Nephron (organoid): ENCODE measurements at regions not wholly inside any gene's neighbourhood (a gene's known extent, or its start where the extent isn't known, plus 50 kb on each side); places are given as distances from the start of the nearest gene placed in this dataset.

Source experiments
- H3K27ac Mint-ChIP-seq, 3 experiments: 2 replicates each; pipeline ENCODE4 v1.8.0; 2020; ENCODE audit warnings: mixed read lengths in 3 of 3, mild to moderate bottlenecking in 2 of 3, moderate library complexity in 1 of 3
- H3K27me3 Mint-ChIP-seq: 2 replicates; pipeline ENCODE4 v1.8.0; 2021; ENCODE audit warnings: low read depth, mild to moderate bottlenecking, moderate library complexity, mixed read lengths
- H3K36me3 Mint-ChIP-seq: 2 replicates; pipeline ENCODE4 v1.8.0; 2020; ENCODE audit warnings: low read depth, mixed read lengths
- H3K4me1 Mint-ChIP-seq: 2 replicates; pipeline ENCODE4 v1.8.0; 2020; ENCODE audit warnings: mixed read lengths
- H3K4me3 Mint-ChIP-seq, 3 experiments: 2 replicates each; pipeline ENCODE4 v1.8.0; 2020; ENCODE audit warnings: mild to moderate bottlenecking in 3 of 3, mixed read lengths in 3 of 3, moderate library complexity in 2 of 3
- H3K9me3 Mint-ChIP-seq: 2 replicates; pipeline ENCODE4 v1.8.0; 2020; ENCODE audit warnings: mixed read lengths
- TF ChIP-seq, protein P1 (sequence below), 3 experiments: fragments of 200-600 bp; sonication (generic); IDR thresholded peaks; one replicate each; pipeline ENCODE4 v1.5.0; 2021; ENCODE audit warnings: antibody characterized with exemption in 3 of 3; ENCODE audit not compliant: unreplicated experiment in 3 of 3

- H3K9me3 Mint-ChIP-seq: peaks cover 5% of the 10 kb centered on the region
- H3K27ac Mint-ChIP-seq: no peak overlapping the region
- peaks cover 91% of the 10 kb centered on the region for H3K27me3 Mint-ChIP-seq
- no peak overlapping the region for H3K4me3 Mint-ChIP-seq
- TF ChIP-seq, protein P1, sequence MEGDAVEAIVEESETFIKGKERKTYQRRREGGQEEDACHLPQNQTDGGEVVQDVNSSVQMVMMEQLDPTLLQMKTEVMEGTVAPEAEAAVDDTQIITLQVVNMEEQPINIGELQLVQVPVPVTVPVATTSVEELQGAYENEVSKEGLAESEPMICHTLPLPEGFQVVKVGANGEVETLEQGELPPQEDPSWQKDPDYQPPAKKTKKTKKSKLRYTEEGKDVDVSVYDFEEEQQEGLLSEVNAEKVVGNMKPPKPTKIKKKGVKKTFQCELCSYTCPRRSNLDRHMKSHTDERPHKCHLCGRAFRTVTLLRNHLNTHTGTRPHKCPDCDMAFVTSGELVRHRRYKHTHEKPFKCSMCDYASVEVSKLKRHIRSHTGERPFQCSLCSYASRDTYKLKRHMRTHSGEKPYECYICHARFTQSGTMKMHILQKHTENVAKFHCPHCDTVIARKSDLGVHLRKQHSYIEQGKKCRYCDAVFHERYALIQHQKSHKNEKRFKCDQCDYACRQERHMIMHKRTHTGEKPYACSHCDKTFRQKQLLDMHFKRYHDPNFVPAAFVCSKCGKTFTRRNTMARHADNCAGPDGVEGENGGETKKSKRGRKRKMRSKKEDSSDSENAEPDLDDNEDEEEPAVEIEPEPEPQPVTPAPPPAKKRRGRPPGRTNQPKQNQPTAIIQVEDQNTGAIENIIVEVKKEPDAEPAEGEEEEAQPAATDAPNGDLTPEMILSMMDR (IDR thresholded peaks at IDR 0.05; ENCODE audit: unreplicated experiment in 3 of 3): no peak
- no peaks in the 10 kb centered on the region for H3K4me1 Mint-ChIP-seq
- peaks cover 3% of the 10 kb centered on the region for H3K36me3 Mint-ChIP-seq
Observed at GRCh38 chr16:86244936-86245335, 265.4 kb upstream of the FOXF1 start.

- H3K36me3 Mint-ChIP-seq: peaks cover 3% of the 10 kb centered on the region
- H3K27ac Mint-ChIP-seq: no peak overlapping the region
- no peaks in the 10 kb centered on the region for H3K4me1 Mint-ChIP-seq
- peaks cover 91% of the 10 kb centered on the region for H3K27me3 Mint-ChIP-seq
- H3K9me3 Mint-ChIP-seq: peaks cover 7% of the 10 kb centered on the region
- no peak overlapping the region for H3K4me3 Mint-ChIP-seq
- TF ChIP-seq, protein P1 (IDR thresholded peaks at IDR 0.05; ENCODE audit: unreplicated experiment in 3 of 3): no peak
Observed at GRCh38 chr16:86245351-86245750, 265.0 kb upstream of the FOXF1 start.

- TF ChIP-seq, protein P1 (IDR thresholded peaks at IDR 0.05; ENCODE audit: unreplicated experiment in 3 of 3): no peak
Observed at GRCh38 chr16:86245895-86246294, 264.4 kb upstream of the FOXF1 start.

GRCh38 chr16:86248310-86248905, 261.9 kb upstream of the FOXF1 start:
- H3K36me3 Mint-ChIP-seq: peaks cover 3% of the 10 kb centered on the region
- H3K27ac Mint-ChIP-seq: no peak overlapping the region
- H3K9me3 Mint-ChIP-seq: peaks cover 7% of the 10 kb centered on the region
- TF ChIP-seq, protein P1 (IDR thresholded peaks at IDR 0.05; ENCODE audit: unreplicated experiment in 3 of 3): no peak
- no peak overlapping the region for H3K4me3 Mint-ChIP-seq
- H3K4me1 Mint-ChIP-seq: no peaks in the 10 kb centered on the region
- H3K27me3 Mint-ChIP-seq: peaks cover 81% of the 10 kb centered on the region

More at GRCh38 chr16:86245895-86246294, 264.4 kb upstream of the FOXF1 start:
- Mint-ChIP-seq H3K4me1 (no peaks in the 10 kb centered on the region), H3K4me3 (no peak overlapping the region), H3K27ac (no peak overlapping the region), H3K27me3 (peaks cover 87% of the 10 kb centered on the region), H3K9me3 (peaks cover 7% of the 10 kb centered on the region), H3K36me3 (peaks cover 3% of the 10 kb centered on the region)

- H3K27me3 Mint-ChIP-seq: peaks cover 79% of the 10 kb centered on the region
- no peak overlapping the region for H3K27ac Mint-ChIP-seq
- peaks cover 6% of the 10 kb centered on the region for H3K9me3 Mint-ChIP-seq
- peaks cover 3% of the 10 kb centered on the region for H3K36me3 Mint-ChIP-seq
- H3K4me3 Mint-ChIP-seq: no peak overlapping the region
- TF ChIP-seq, protein P1 (IDR thresholded peaks at IDR 0.05; ENCODE audit: unreplicated experiment in 3 of 3): no peak
- H3K4me1 Mint-ChIP-seq: no peaks in the 10 kb centered on the region
Observed at GRCh38 chr16:86249631-86250030, 260.7 kb upstream of the FOXF1 start.

GRCh38 chr16:86251682-86252081, 258.6 kb upstream of the FOXF1 start:
- Mint-ChIP-seq H3K4me3 (no peak overlapping the region), H3K9me3 (peaks cover 20% of the 10 kb centered on the region), H3K27me3 (peaks cover 78% of the 10 kb centered on the region), H3K36me3 (peaks cover 7% of the 10 kb centered on the region), H3K27ac (no peak overlapping the region), H3K4me1 (no peaks in the 10 kb centered on the region)
- TF ChIP-seq, protein P1 (IDR thresholded peaks at IDR 0.05; ENCODE audit: unreplicated experiment in 3 of 3): no peak
